ENCODE measurements at regions not wholly inside any gene's neighbourhood (a gene's known extent, or its start where the extent isn't known, plus 50 kb on each side); places are given as distances from the start of the nearest gene placed in this dataset.

- Histone ChIP-seq H3K36me3 (ENCODE audit: control insufficient read depth in 1 of 2, insufficient read depth in 2 of 2, low read length in 2 of 2) (no peaks in the 10 kb centered on the region), H3K9ac (ENCODE audit: low read depth in 1 of 2, low read length in 2 of 2) (no peak overlapping the region), H3K4me1 (ENCODE audit: control insufficient read depth in 1 of 2, insufficient read depth in 2 of 2, low read length in 2 of 2) (no peaks in the 10 kb centered on the region), H3K9me3 (ENCODE audit: control insufficient read depth in 1 of 2, low read length in 2 of 2) (no peaks in the 10 kb centered on the region), H3K4me3 (ENCODE audit: low read depth in 1 of 2, low read length in 2 of 2) (no peak overlapping the region), H3K27me3 (ENCODE audit: control insufficient read depth in 1 of 2, insufficient read depth in 2 of 2, low read length in 2 of 2) (no peaks in the 10 kb centered on the region), H3K27ac (ENCODE audit: low read depth, low read length) (no peak overlapping the region)
These were observed 233.7 kb upstream of the ARID1B start for GRCh38 chr6:156543431-156543830.

GRCh38 chr6:156538875-156539660, 238.1 kb upstream of the ARID1B start:
- H3K36me3 ChIP-seq (ENCODE audit: control insufficient read depth in 1 of 2, insufficient read depth in 2 of 2, low read length in 2 of 2): no peaks in the 10 kb centered on the region
- H3K4me3 ChIP-seq (ENCODE audit: low read depth in 1 of 2, low read length in 2 of 2): no peak overlapping the region
- no peak overlapping the region for H3K9ac ChIP-seq (ENCODE audit: low read depth in 1 of 2, low read length in 2 of 2)
- H3K27me3 ChIP-seq (ENCODE audit: control insufficient read depth in 1 of 2, insufficient read depth in 2 of 2, low read length in 2 of 2): no peaks in the 10 kb centered on the region
- no peaks in the 10 kb centered on the region for H3K4me1 ChIP-seq (ENCODE audit: control insufficient read depth in 1 of 2, insufficient read depth in 2 of 2, low read length in 2 of 2)
- H3K27ac ChIP-seq (ENCODE audit: low read depth, low read length): no peak overlapping the region
- no peaks in the 10 kb centered on the region for H3K9me3 ChIP-seq (ENCODE audit: control insufficient read depth in 1 of 2, low read length in 2 of 2)

DNA sequence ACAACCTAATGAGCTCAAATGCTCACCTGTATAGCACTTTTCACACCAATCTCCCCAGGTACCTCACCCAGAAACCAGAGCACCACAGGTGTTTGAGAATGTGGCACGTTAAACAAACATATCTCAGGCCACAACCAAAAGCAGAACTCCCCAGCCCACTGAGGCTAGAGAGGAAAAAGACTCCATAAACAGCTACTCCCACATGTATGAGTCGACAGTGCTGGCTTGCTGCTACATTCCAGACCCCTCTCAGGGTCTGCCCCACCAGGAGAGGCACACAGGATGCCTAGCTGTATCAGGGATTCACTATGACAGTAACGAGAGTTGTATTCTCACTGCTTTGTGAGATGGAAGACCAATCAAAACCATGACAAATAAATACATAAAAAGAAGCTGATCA, 242.6 kb upstream of the ARID1B start:
- H3K9ac ChIP-seq (ENCODE audit: low read depth in 1 of 2, low read length in 2 of 2): no peak overlapping the region
- no peaks in the 10 kb centered on the region for H3K36me3 ChIP-seq (ENCODE audit: control insufficient read depth in 1 of 2, insufficient read depth in 2 of 2, low read length in 2 of 2)
- no peaks in the 10 kb centered on the region for H3K9me3 ChIP-seq (ENCODE audit: control insufficient read depth in 1 of 2, low read length in 2 of 2)
- no peak overlapping the region for H3K27ac ChIP-seq (ENCODE audit: low read depth, low read length)
- no peaks in the 10 kb centered on the region for H3K27me3 ChIP-seq (ENCODE audit: control insufficient read depth in 1 of 2, insufficient read depth in 2 of 2, low read length in 2 of 2)
- no peak overlapping the region for H3K4me3 ChIP-seq (ENCODE audit: low read depth in 1 of 2, low read length in 2 of 2)
- no peaks in the 10 kb centered on the region for H3K4me1 ChIP-seq (ENCODE audit: control insufficient read depth in 1 of 2, insufficient read depth in 2 of 2, low read length in 2 of 2)

DNA sequence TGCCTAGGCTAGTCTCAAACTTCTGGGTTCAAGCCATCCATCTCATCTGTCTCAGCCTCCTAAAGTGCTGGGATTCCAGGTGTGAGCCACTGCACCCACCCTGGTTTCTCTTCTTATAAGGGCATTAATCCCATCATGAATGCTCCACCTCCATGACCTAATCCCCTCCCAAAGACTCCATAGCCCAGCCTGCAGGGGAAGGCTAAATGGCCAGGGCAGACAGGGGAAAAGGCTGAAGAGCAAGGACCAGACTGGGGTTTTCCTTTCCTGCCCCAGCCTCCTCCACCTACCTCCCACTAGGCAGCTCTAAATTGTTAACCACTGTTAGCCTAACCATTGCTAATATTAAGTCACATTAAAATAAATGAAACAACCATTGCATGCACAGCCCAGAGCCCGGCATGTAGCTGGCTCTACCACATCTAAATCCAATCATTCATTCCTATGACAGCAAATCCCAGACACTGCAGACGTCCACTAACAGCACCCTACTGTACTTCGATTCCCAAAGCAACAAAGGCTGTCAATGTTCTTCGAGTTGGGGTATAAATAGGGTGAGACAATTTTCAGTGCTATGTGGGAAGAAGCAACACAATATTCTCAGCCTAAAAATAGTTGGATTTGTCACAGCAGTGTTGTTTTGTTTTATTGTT, 243.2 kb upstream of the ARID1B start:
- H3K36me3 ChIP-seq (ENCODE audit: control insufficient read depth in 1 of 2, insufficient read depth in 2 of 2, low read length in 2 of 2): no peaks in the 10 kb centered on the region
- no peaks in the 10 kb centered on the region for H3K27me3 ChIP-seq (ENCODE audit: control insufficient read depth in 1 of 2, insufficient read depth in 2 of 2, low read length in 2 of 2)
- no peaks in the 10 kb centered on the region for H3K9me3 ChIP-seq (ENCODE audit: control insufficient read depth in 1 of 2, low read length in 2 of 2)
- H3K4me3 ChIP-seq (ENCODE audit: low read depth in 1 of 2, low read length in 2 of 2): no peak overlapping the region
- no peaks in the 10 kb centered on the region for H3K4me1 ChIP-seq (ENCODE audit: control insufficient read depth in 1 of 2, insufficient read depth in 2 of 2, low read length in 2 of 2)
- H3K9ac ChIP-seq (ENCODE audit: low read depth in 1 of 2, low read length in 2 of 2): no peak overlapping the region
- no peak overlapping the region for H3K27ac ChIP-seq (ENCODE audit: low read depth, low read length)

DNA sequence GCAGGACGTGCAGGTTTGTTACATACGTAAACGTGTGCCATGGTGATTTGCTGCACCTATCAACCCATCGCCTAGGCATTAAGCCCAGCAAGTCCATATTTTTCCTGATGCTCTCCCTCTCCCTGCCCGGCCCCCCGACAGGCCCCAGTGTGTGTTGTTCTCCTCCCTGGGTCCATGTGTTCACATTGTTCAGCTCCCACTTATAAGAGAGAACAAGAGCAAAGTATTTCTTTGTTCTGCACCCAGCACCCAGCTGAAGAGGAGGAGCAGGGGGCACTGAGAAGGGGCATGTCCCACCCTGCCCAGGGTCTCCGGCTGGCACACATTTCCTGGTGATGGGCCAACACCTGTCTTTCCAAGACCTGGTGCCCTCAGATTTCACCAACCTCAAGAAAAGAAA, 251.1 kb upstream of the ARID1B start:
- no peaks in the 10 kb centered on the region for H3K27me3 ChIP-seq (ENCODE audit: control insufficient read depth in 1 of 2, insufficient read depth in 2 of 2, low read length in 2 of 2)
- H3K9me3 ChIP-seq (ENCODE audit: control insufficient read depth in 1 of 2, low read length in 2 of 2): no peaks in the 10 kb centered on the region
- H3K27ac ChIP-seq (ENCODE audit: low read depth, low read length): no peak overlapping the region
- H3K36me3 ChIP-seq (ENCODE audit: control insufficient read depth in 1 of 2, insufficient read depth in 2 of 2, low read length in 2 of 2): no peaks in the 10 kb centered on the region
- H3K9ac ChIP-seq (ENCODE audit: low read depth in 1 of 2, low read length in 2 of 2): no peak overlapping the region
- H3K4me3 ChIP-seq (ENCODE audit: low read depth in 1 of 2, low read length in 2 of 2): no peak overlapping the region
- H3K4me1 ChIP-seq (ENCODE audit: control insufficient read depth in 1 of 2, insufficient read depth in 2 of 2, low read length in 2 of 2): no peaks in the 10 kb centered on the region

- Histone ChIP-seq H3K9ac (ENCODE audit: low read depth in 1 of 2, low read length in 2 of 2) (no peak overlapping the region), H3K9me3 (ENCODE audit: control insufficient read depth in 1 of 2, low read length in 2 of 2) (no peaks in the 10 kb centered on the region), H3K4me1 (ENCODE audit: control insufficient read depth in 1 of 2, insufficient read depth in 2 of 2, low read length in 2 of 2) (no peaks in the 10 kb centered on the region), H3K27me3 (ENCODE audit: control insufficient read depth in 1 of 2, insufficient read depth in 2 of 2, low read length in 2 of 2) (no peaks in the 10 kb centered on the region), H3K36me3 (ENCODE audit: control insufficient read depth in 1 of 2, insufficient read depth in 2 of 2, low read length in 2 of 2) (no peaks in the 10 kb centered on the region), H3K4me3 (ENCODE audit: low read depth in 1 of 2, low read length in 2 of 2) (no peak overlapping the region), H3K27ac (ENCODE audit: low read depth, low read length) (no peak overlapping the region)
These were observed 251.6 kb upstream of the ARID1B start for GRCh38 chr6:156525541-156525940.

GRCh38 chr6:156519940-156520339, 257.2 kb upstream of the ARID1B start:
- Histone ChIP-seq H3K9me3 (ENCODE audit: control insufficient read depth in 1 of 2, low read length in 2 of 2) (no peaks in the 10 kb centered on the region), H3K27me3 (ENCODE audit: control insufficient read depth in 1 of 2, insufficient read depth in 2 of 2, low read length in 2 of 2) (no peaks in the 10 kb centered on the region), H3K4me1 (ENCODE audit: control insufficient read depth in 1 of 2, insufficient read depth in 2 of 2, low read length in 2 of 2) (no peaks in the 10 kb centered on the region), H3K27ac (ENCODE audit: low read depth, low read length) (no peak overlapping the region), H3K9ac (ENCODE audit: low read depth in 1 of 2, low read length in 2 of 2) (no peak overlapping the region), H3K36me3 (ENCODE audit: control insufficient read depth in 1 of 2, insufficient read depth in 2 of 2, low read length in 2 of 2) (no peaks in the 10 kb centered on the region), H3K4me3 (ENCODE audit: low read depth in 1 of 2, low read length in 2 of 2) (no peak overlapping the region)

GRCh38 chr6:156517088-156517487, 260.1 kb upstream of the ARID1B start:
- Histone ChIP-seq H3K4me1 (ENCODE audit: control insufficient read depth in 1 of 2, insufficient read depth in 2 of 2, low read length in 2 of 2) (no peaks in the 10 kb centered on the region), H3K27me3 (ENCODE audit: control insufficient read depth in 1 of 2, insufficient read depth in 2 of 2, low read length in 2 of 2) (peaks cover 0 to 2% of the 10 kb centered on the region in 2 donors)

GRCh38 chr6:156515242-156515641, 261.9 kb upstream of the ARID1B start:
- Histone ChIP-seq H3K9me3 (ENCODE audit: control insufficient read depth in 1 of 2, low read length in 2 of 2) (no peaks in the 10 kb centered on the region), H3K36me3 (ENCODE audit: control insufficient read depth in 1 of 2, insufficient read depth in 2 of 2, low read length in 2 of 2) (no peaks in the 10 kb centered on the region), H3K9ac (ENCODE audit: low read depth in 1 of 2, low read length in 2 of 2) (no peak overlapping the region), H3K27me3 (ENCODE audit: control insufficient read depth in 1 of 2, insufficient read depth in 2 of 2, low read length in 2 of 2) (peaks cover 0 to 9% of the 10 kb centered on the region in 2 donors), H3K4me1 (ENCODE audit: control insufficient read depth in 1 of 2, insufficient read depth in 2 of 2, low read length in 2 of 2) (no peaks in the 10 kb centered on the region), H3K4me3 (ENCODE audit: low read depth in 1 of 2, low read length in 2 of 2) (no peak overlapping the region), H3K27ac (ENCODE audit: low read depth, low read length) (no peak overlapping the region)

More at GRCh38 chr6:156517088-156517487, 260.1 kb upstream of the ARID1B start:
- Histone ChIP-seq H3K9ac (ENCODE audit: low read depth in 1 of 2, low read length in 2 of 2) (no peak overlapping the region), H3K9me3 (ENCODE audit: control insufficient read depth in 1 of 2, low read length in 2 of 2) (no peaks in the 10 kb centered on the region), H3K4me3 (ENCODE audit: low read depth in 1 of 2, low read length in 2 of 2) (no peak overlapping the region), H3K36me3 (ENCODE audit: control insufficient read depth in 1 of 2, insufficient read depth in 2 of 2, low read length in 2 of 2) (no peaks in the 10 kb centered on the region), H3K27ac (ENCODE audit: low read depth, low read length) (no peak overlapping the region)

DNA sequence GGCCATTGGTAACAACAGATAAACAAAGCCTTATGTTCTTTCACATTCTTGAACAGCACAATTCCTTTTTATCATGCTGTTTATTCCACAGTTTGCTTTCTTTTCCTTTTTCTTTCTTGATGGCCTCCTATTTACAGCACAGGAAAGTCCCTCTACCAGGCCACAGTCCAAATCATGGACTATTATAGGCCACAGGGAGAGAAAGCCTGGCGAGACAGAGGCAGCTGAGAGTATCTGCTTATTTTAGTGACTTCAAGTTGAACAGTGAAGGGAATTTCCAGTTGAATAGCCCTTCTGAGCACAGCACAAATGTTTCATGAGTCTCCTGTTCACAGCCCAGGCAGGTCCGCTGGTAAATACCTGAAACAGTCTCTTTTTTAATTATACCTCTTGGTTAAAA, 263.7 kb upstream of the ARID1B start:
- Histone ChIP-seq H3K27me3 (ENCODE audit: control insufficient read depth in 1 of 2, insufficient read depth in 2 of 2, low read length in 2 of 2) (peaks cover 0 to 9% of the 10 kb centered on the region in 2 donors), H3K9me3 (ENCODE audit: control insufficient read depth in 1 of 2, low read length in 2 of 2) (no peaks in the 10 kb centered on the region), H3K9ac (ENCODE audit: low read depth in 1 of 2, low read length in 2 of 2) (no peak overlapping the region), H3K27ac (ENCODE audit: low read depth, low read length) (no peak overlapping the region), H3K36me3 (ENCODE audit: control insufficient read depth in 1 of 2, insufficient read depth in 2 of 2, low read length in 2 of 2) (no peaks in the 10 kb centered on the region), H3K4me1 (ENCODE audit: control insufficient read depth in 1 of 2, insufficient read depth in 2 of 2, low read length in 2 of 2) (no peaks in the 10 kb centered on the region), H3K4me3 (ENCODE audit: low read depth in 1 of 2, low read length in 2 of 2) (no peak overlapping the region)

Data from duodenal mucosa (tissue), 2 donors.